DMS53 treated with DMSO at 0.1 percent for 48 hours (cell line): ENCODE measurements at regions not wholly inside any gene's neighbourhood (a gene's known extent, or its start where the extent isn't known, plus 50 kb on each side); places are given as distances from the start of the nearest gene placed in this dataset.
"Not testable (repeated sequence)": the region's sequence is repeated elsewhere in the genome, so short reads cannot be mapped to it uniquely, and the experiment has no call there.

ENCODE experiments used
- DNase-seq: peaks from one replicate; lab custom pipeline; 2025; ENCODE audit not compliant: unreplicated experiment; lab: John Stamatoyannopoulos, UW

DNA sequence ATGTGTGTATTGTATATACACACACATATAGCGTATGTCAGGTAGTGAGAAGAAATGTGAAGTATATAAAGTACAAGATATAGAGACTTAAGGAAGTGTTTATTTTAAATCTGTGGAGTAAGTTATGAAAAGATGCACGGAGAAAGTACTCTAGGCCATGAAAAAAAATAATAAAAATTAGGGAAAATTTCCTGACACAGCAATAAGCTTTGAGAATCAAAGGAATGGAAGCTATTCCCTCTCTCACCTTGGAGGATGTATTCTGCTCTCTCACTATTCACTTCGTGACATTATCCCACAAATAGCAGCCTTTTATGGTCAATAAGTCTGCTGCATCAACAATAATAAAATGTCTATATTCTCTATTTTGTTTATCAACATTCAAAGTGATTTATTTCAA is 700.4 kb upstream of the RGS18 start:
- DNase-seq: no peak

DNA sequence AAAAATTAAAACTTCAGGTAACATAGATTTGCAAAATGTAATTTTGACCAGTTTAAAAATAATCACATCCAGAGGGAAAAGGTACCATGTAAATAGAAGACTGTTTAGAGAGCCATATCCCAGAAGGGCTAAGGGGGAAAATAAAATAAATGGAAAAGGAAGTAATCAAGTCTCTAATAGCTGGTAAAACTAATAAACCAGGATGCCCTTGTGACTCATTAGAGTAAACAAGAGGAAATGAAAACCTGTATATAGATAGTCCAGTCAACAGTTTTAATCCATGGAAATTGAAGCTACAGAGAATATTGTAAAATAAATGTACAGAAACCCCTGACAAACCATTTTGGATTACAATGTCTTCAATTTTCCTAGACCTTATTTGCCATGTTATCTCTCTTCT is 698.0 kb upstream of the RGS18 start:
- DNase-seq: peak; percentile 46

DNA sequence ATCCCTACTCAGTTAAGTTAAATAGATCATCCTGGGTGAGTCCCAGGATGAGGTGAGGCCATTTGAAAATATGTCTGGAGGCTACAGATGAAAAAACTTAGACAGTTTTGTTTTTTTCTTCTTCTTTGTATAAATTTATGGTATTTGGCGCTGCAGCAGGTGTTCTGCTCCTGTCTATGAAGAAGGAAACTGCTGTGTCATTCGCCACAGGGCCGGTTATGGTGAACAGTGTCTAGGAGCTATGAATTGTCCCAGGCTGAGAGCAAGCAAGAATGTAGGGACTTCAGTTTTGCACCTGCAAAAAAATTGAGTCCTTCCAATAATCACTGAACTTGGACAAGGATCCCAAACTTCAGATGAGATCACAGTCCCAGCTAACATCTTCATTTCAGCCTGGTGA is 674.3 kb upstream of the RGS18 start:
- no peak for DNase-seq

- DNase-seq: no peak
Observed at GRCh38 chr1:191490303-191490702, 668.0 kb upstream of the RGS18 start.

DNA sequence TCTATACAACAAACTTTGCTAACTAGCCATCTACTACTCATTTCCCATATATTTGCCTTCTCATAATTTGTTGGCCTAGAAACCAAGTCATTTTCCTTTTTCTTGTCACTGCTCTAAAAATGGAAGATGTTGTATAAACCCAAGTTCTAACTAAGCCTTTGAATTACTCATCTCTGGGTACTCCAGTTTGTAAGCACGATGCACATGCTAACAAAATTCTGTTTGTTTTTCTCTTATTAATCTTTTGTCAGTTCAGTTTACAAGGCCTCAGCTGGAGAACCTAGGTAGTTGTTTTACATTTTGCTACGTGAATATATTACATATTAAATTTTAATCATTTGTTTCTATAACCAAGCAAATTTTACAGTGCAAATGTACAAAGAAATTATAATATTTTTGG is 663.2 kb upstream of the RGS18 start:
- no peak for DNase-seq

DNA sequence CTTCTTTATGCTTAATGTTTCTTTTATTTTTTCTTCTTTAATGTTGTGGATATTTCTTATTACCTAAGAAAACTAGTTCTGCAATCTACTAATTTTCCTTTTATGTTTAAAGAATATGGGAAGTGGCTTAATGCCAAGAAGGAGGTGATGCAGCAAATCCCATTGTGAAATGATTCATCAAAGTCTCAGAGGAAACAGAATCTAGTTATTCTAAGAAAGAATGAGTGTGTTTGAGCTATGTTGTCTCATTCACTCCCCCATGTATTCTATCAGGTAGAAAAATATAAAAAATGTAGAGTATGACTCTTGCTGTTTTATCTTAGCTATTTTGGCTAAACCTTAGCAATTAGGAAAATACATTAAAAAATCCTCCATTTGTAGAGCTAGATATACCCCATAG is 659.9 kb upstream of the RGS18 start:
- peak; percentile 18 for DNase-seq

GRCh38 chr1:191498825-191499224 is 659.4 kb upstream of the RGS18 start:
- DNase-seq: no peak

- no peak for DNase-seq
Observed at GRCh38 chr1:191504999-191505398, 653.3 kb upstream of the RGS18 start.

DNA sequence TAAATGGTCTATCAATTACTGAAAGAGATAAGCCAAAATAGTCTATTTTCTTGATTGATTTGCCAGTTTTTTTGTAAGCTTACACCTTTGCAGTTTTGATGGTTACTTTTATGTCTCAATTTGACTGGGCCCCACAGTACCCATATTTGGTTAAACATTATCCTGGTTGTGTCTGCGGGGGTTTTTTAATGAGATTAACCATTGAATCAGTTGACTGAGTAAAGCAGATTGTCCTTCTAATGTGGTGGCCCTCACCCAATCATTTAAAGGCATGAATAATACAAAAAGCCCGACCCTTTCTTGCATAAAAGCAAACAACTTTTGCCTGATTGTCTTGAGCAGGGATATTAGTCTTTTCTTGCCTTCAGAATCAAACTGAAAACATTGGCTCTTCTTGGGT is 650.0 kb upstream of the RGS18 start:
- DNase-seq: no peak

GRCh38 chr1:191511480-191511879 is 646.8 kb upstream of the RGS18 start:
- DNase-seq: not testable (repeated sequence)

DNA sequence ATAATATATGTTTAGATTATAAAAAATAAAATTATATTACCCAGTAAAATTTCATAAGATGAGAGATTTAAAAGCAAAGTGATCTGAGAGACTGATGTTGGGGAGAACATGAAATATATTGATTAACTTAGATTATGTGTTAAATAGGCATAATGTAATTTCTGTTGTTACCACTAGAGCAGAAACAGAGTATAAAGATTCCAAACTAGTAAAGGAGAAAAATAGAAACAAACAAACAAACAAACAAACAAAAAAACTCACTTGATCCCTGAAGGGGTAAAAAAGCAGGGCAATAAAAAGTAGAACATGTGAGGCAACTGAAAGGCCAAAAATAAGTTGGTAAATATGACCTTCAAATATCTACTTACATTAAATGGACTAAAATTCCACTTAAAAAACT is 640.4 kb upstream of the RGS18 start:
- no peak for DNase-seq

GRCh38 chr1:191519519-191519918 is 638.7 kb upstream of the RGS18 start:
- no peak for DNase-seq

- DNase-seq: no peak
Observed at GRCh38 chr1:191520345-191520744, 637.9 kb upstream of the RGS18 start.

DNA sequence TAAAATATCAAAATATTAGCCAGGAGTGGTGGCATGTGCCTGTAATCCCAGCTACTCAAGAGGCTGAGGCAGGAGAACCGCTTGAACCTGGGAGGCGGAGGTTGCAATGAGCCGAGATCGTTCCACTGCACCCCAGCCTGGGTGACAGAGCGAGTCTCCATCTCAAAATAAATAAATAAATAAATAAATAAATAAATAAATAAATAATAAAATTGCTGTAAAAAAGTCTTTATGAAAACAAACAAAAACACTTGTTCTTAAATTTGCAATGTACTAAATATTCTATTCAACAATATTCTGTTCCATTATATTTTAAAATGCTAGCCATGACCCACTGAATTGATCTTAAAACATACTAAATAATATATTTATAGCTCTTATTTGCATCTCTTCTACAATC is 632.3 kb upstream of the RGS18 start:
- DNase-seq: not testable (repeated sequence)

DNA sequence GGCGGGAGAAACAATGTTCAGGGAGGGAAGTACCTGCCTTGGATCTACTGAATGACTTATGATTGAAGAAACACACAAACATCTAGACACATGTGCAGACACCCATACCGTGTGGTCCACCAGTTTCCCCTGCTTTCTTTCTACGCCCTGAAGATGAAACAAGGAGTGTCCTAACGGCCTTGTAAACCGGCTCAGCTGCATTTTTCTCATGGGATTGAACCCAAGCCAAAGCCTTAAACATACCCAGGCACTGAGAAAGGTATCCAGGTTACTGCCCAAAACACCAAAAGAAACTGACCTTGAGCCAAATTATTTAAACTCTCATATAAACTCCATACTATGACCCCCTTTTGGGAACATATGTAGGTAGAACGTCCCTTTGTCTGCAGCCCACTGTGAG is 630.0 kb upstream of the RGS18 start:
- no peak for DNase-seq

DNA sequence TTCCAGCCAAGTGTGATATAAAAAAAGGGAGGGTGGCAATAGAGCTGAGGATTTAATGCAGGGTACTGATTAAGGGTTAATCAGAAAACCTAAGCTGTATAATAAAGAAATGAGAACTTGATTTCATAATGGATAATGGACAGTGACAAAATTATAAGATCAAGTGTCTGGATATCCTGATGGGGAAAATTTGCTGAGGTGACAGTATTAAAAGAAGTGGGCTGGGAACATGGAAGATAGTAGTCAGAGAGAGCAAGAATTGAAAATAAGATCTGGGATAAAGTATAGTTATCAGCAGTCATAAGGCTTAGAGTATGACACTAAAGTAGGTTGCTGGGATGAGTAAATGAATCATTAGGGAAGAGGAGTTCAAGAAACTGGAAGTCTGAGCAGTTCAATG is 627.3 kb upstream of the RGS18 start:
- DNase-seq: no peak

DNA sequence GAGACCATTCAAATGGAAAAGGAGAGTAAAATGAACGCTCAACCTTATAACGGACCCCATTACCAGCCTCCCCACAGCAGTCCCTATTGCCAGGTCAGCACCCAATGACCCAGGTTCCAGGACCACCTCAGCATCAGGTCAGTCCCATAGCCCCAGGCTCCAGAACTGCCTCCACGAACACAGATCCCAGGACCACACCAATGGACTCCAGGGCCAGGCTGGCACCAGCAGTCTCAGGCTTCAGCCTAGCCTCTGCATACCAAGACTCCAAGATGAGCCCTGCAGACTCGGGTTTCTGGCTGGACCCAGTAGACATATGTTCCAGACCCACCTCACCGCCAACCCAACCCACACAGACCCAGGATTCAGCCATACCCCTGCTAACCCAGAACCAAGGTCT is 625.0 kb upstream of the RGS18 start:
- DNase-seq: no peak

DNA sequence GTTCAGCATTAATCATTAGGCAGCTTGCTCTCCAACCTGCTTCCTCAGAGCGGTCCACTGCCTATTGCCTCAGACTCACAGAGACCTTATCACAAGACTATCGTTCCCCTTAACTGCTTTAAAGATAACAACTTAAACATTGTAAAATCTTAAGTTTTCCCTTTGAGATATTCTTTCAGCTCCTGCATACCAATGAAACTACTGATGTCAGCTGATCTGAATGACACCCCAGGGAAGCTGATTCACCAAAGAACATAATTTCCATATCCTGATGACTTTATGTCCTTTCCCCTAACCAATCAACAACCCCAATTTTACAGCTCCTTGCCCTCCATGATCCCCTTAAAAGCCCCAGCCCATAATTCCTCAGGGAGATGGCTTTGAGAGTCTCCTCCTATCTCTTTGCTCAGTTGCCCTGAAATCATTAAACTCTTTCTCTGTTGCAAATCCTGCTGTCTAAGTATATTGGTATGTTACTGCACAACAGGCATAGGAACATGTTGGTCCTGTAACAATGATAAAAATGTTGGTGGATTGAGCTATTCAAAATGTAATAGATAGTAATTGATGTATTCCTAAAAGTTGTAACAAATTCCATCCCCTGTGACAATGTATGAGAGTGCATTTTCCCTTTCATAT is 621.4 kb upstream of the RGS18 start:
- DNase-seq: no peak

DNA sequence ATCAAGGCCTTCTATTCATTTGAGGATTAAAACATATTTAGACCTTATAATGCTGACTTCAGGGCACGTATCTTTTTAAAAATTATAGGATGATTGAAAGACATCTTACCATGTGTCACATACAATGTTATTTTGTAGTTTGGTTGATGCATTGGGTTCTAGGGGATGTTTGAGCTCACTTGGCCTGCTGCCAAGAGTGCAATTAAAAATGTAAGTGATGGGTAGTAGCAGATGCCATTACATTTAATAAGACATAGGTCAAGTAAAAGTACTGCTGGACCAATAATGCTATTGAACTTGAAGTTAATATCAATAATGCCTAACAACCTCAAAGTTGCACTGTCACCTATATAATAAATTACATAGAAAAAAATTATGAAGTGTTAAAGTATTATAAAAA is 616.5 kb upstream of the RGS18 start:
- no peak for DNase-seq

- DNase-seq: no peak
Observed at GRCh38 chr1:191542444-191542843, 615.8 kb upstream of the RGS18 start.

DNA sequence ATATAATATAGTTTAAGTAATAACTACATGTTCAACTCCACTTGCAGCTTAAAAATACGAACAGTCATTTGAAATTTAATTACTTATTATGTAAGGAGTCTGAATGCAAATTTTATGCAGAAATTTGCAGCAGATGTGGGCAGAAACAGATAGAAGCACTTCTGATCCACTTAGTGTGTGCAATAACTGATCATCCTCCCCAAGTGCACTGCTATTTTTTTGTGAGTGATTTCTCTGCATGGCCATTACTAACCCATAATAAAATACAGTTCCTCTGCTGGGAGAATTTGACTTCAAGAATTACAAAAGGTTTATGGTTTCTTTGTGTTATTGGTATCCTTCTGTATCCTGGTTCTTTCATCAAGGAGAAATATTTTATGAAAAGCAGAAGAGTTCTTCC is 611.5 kb upstream of the RGS18 start:
- DNase-seq: no peak

DNA sequence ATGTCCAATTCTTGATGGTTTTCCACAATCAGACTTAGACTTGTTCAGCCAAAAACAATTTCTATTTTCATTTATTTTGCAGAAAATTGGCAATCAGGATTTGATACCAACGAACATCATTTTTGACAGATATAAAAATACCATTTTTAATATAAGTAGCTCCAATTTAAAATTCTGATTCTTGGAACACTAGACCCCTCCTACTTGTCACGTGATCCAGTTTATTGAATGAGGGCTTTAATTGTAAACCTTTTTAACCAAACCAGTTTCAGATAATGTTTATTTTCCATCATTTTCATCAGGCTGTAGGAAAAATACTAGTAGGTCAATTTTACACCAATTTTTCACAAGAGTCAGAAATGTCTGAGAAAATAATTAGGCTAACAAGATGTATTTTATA is 607.2 kb upstream of the RGS18 start:
- no peak for DNase-seq

DNA sequence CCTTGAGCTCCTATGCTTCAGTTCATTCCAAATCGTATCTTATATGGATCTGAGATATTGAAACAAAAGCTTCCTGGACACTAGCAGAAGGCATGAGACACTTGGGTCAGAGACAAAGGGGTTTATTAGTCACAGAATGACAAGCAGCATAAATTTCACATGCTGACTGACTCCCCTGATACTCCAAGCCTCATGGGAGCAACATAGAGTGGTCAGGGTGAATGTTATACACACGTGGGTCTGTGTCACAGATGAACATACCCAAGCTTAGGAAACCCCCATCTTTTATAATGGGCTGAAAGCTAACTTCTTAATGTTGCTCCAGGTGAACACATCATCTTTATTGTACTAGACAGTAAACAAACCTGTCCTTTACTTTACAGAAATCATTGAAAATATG is 599.9 kb upstream of the RGS18 start:
- DNase-seq: no peak

DNA sequence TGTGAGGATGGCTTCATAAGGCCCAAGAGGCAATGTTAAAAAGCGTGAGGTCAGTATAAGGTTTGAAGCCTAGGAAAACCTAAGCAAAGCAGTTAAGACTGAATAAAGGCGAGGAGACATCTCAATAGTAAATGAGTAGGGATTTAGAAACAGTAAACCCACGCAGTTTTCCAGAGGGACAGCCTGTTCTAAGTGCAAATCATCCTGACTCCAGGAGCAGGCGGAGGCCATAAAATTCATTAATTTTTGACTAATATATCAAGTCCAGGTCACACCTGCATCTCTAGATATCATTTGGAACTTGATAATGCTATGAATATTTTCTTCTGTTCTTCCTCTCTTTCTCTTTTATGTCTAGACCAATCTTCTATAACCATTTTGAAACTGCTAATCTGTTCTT is 597.0 kb upstream of the RGS18 start:
- DNase-seq: no peak
